Activated CD4-positive, alpha-beta T cell treated with anti-CD3 and anti-CD28 coated beads for 36 hours (primary cell): ENCODE measurements at regions not wholly inside any gene's neighbourhood (a gene's known extent, or its start where the extent isn't known, plus 50 kb on each side); places are given as distances from the start of the nearest gene placed in this dataset.
"Not testable (repeated sequence)": the region's sequence is repeated elsewhere in the genome, so short reads cannot be mapped to it uniquely, and the experiment has no call there.

ENCODE experiments used
- ATAC-seq: fragments of 200-7000 bp; cut with Tn5 transposase; one replicate; pipeline ENCODE4 v1.10.0; 2021; ENCODE audit warnings: mild to moderate bottlenecking, moderate library complexity
- CTCF ChIA-PET: fragments of 350-600 bp; sonication (Branson Sonifier 250); formaldehyde crosslinking; loops from one replicate; lab custom pipeline; 2021; ENCODE audit warnings: antibody characterized with exemption; lab: Charles Lee
- POLR2A ChIA-PET: fragments of 350-600 bp; sonication (Branson Sonifier 250); formaldehyde crosslinking; loops from one replicate; lab custom pipeline; 2021; ENCODE audit warnings: antibody characterized with exemption, inconsistent platforms; lab: Charles Lee
- DNase-seq: peaks from one replicate; pipeline ENCODE4 v3.0.0-alpha.2; 2020
- H3K27ac Mint-ChIP-seq: one replicate; pipeline ENCODE4 v1.8.0; 2021; ENCODE audit warnings: mixed read lengths
- H3K27me3 Mint-ChIP-seq: one replicate; pipeline ENCODE4 v1.8.0; 2021; ENCODE audit warnings: mixed read lengths
- H3K36me3 Mint-ChIP-seq: one replicate; pipeline ENCODE4 v1.8.0; 2021; ENCODE audit warnings: low read depth, mixed read lengths
- H3K4me1 Mint-ChIP-seq: one replicate; pipeline ENCODE4 v1.8.0; 2021; ENCODE audit warnings: mixed read lengths
- H3K4me3 Mint-ChIP-seq: one replicate; pipeline ENCODE4 v1.8.0; 2021; ENCODE audit warnings: mild to moderate bottlenecking, moderate library complexity, mixed read lengths
- H3K9me3 Mint-ChIP-seq: one replicate; pipeline ENCODE4 v1.8.0; 2021; ENCODE audit warnings: low read depth, mixed read lengths
- intact Hi-C, 2 experiments: fragments of 100-400 bp; cut with DNase I in 1 of 2; cut with micrococcal nuclease in 1 of 2; formaldehyde crosslinking; loops; one replicate each; pipeline versions ENCODE4 v1.14.2 to v1.15.1; 2022 to 2024; cut with DNase I, micrococcal nuclease

- POLR2A ChIA-PET, H3K27ac Mint-ChIP-seq: not testable (repeated sequence)
Measured at GRCh38 chr2:122038816-122039215, 283.4 kb downstream of the TSN start.

GRCh38 chr2:122041455-122041854, 286.0 kb downstream of the TSN start:
- intact Hi-C loops: no loop called here
- POLR2A ChIA-PET: no interaction called here
- Mint-ChIP-seq H3K9me3 (no peaks in the 10 kb centered on the region), H3K4me1 (no peaks in the 10 kb centered on the region), H3K27me3 (no peaks in the 10 kb centered on the region), H3K4me3 (no peak overlapping the region), H3K36me3 (no peaks in the 10 kb centered on the region), H3K27ac (no peak overlapping the region)
- ATAC-seq (no peak), DNase-seq (no peak)
- CTCF ChIA-PET: no interaction called here

More at GRCh38 chr2:122038816-122039215, 283.4 kb downstream of the TSN start:
- H3K36me3 Mint-ChIP-seq, H3K9me3 Mint-ChIP-seq, H3K4me3 Mint-ChIP-seq, CTCF ChIA-PET, ATAC-seq, intact Hi-C loops, H3K4me1 Mint-ChIP-seq, H3K27me3 Mint-ChIP-seq, DNase-seq: not testable (repeated sequence)

GRCh38 chr2:122051659-122052058, 296.2 kb downstream of the TSN start:
- H3K4me3 Mint-ChIP-seq, ATAC-seq, intact Hi-C loops, H3K36me3 Mint-ChIP-seq, POLR2A ChIA-PET, H3K9me3 Mint-ChIP-seq, CTCF ChIA-PET, H3K27ac Mint-ChIP-seq, H3K4me1 Mint-ChIP-seq, H3K27me3 Mint-ChIP-seq, DNase-seq: not testable (repeated sequence)

GRCh38 chr2:122055521-122055931, 300.1 kb downstream of the TSN start:
- DNase-seq (no peak), ATAC-seq (no peak)
- H3K36me3 Mint-ChIP-seq: no peaks in the 10 kb centered on the region
- ChIA-PET CTCF (no interaction called here), POLR2A (no interaction called here)
- H3K4me1 Mint-ChIP-seq: no peaks in the 10 kb centered on the region
- no peak overlapping the region for H3K27ac Mint-ChIP-seq
- H3K4me3 Mint-ChIP-seq: no peak overlapping the region
- intact Hi-C loops: no loop called here
- peaks cover 2% of the 10 kb centered on the region for H3K9me3 Mint-ChIP-seq
- H3K27me3 Mint-ChIP-seq: no peaks in the 10 kb centered on the region

- DNase-seq: no peak
- ATAC-seq: no peak
- Mint-ChIP-seq H3K36me3 (no peaks in the 10 kb centered on the region), H3K9me3 (peaks cover 2% of the 10 kb centered on the region), H3K4me1 (no peaks in the 10 kb centered on the region), H3K27me3 (no peaks in the 10 kb centered on the region), H3K4me3 (no peak overlapping the region), H3K27ac (no peak overlapping the region)
- ChIA-PET POLR2A (no interaction called here), CTCF (no interaction called here)
- intact Hi-C loops: no loop called here
Measured at GRCh38 chr2:122056853-122057252, 301.4 kb downstream of the TSN start.

GRCh38 chr2:122061206-122061605, 305.8 kb downstream of the TSN start:
- Mint-ChIP-seq H3K9me3 (no peaks in the 10 kb centered on the region), H3K4me1 (no peaks in the 10 kb centered on the region), H3K36me3 (no peaks in the 10 kb centered on the region), H3K4me3 (no peak overlapping the region), H3K27ac (no peak overlapping the region), H3K27me3 (no peaks in the 10 kb centered on the region)
- ATAC-seq (no peak), DNase-seq (no peak)
- POLR2A ChIA-PET: no interaction called here
- CTCF ChIA-PET: interaction anchor here (0.6 to 0.7 kb wide), 2 partner anchors 13 to 96 kb away, joined by 3 read pairs; no protein-coding TSS in a partner anchor
- intact Hi-C loops: no loop called here

GRCh38 chr2:122061831-122062230, 306.4 kb downstream of the TSN start:
- Mint-ChIP-seq H3K36me3 (no peaks in the 10 kb centered on the region), H3K4me3 (no peak overlapping the region), H3K27me3 (no peaks in the 10 kb centered on the region), H3K27ac (no peak overlapping the region), H3K4me1 (no peaks in the 10 kb centered on the region), H3K9me3 (no peaks in the 10 kb centered on the region)
- no peak for DNase-seq
- CTCF ChIA-PET: interaction anchor here (0.7 kb wide), 1 partner anchor 96 kb away, joined by 3 read pairs; no protein-coding TSS in a partner anchor
- ATAC-seq: no peak
- intact Hi-C loops: no loop called here
- POLR2A ChIA-PET: no interaction called here

- intact Hi-C loops: no loop called here
- no peaks in the 10 kb centered on the region for H3K36me3 Mint-ChIP-seq
- H3K27me3 Mint-ChIP-seq: no peaks in the 10 kb centered on the region
- ATAC-seq (no peak), DNase-seq (no peak)
- CTCF ChIA-PET: no interaction called here
- H3K9me3 Mint-ChIP-seq: no peaks in the 10 kb centered on the region
- no peak overlapping the region for H3K27ac Mint-ChIP-seq
- POLR2A ChIA-PET: no interaction called here
- no peaks in the 10 kb centered on the region for H3K4me1 Mint-ChIP-seq
- no peak overlapping the region for H3K4me3 Mint-ChIP-seq
Measured at GRCh38 chr2:122062506-122062905, 307.1 kb downstream of the TSN start.

GRCh38 chr2:122063716-122064115, 308.3 kb downstream of the TSN start:
- DNase-seq (no peak), ATAC-seq (no peak)
- H3K4me3 Mint-ChIP-seq: no peak overlapping the region
- H3K27ac Mint-ChIP-seq: no peak overlapping the region
- intact Hi-C loops: no loop called here
- H3K36me3 Mint-ChIP-seq: no peaks in the 10 kb centered on the region
- ChIA-PET CTCF (no interaction called here), POLR2A (no interaction called here)
- H3K27me3 Mint-ChIP-seq: no peaks in the 10 kb centered on the region
- H3K9me3 Mint-ChIP-seq: no peaks in the 10 kb centered on the region
- H3K4me1 Mint-ChIP-seq: no peaks in the 10 kb centered on the region

GRCh38 chr2:122070241-122070731, 314.8 kb downstream of the TSN start:
- Mint-ChIP-seq H3K36me3 (no peaks in the 10 kb centered on the region), H3K4me1 (no peaks in the 10 kb centered on the region), H3K9me3 (no peaks in the 10 kb centered on the region), H3K27me3 (no peaks in the 10 kb centered on the region), H3K4me3 (no peak overlapping the region), H3K27ac (no peak overlapping the region)
- ChIA-PET POLR2A (no interaction called here), CTCF (no interaction called here)
- intact Hi-C loops: no loop called here
- ATAC-seq (no peak), DNase-seq (no peak)

- no peaks in the 10 kb centered on the region for H3K9me3 Mint-ChIP-seq
- H3K36me3 Mint-ChIP-seq: no peaks in the 10 kb centered on the region
- no peak overlapping the region for H3K27ac Mint-ChIP-seq
- intact Hi-C loops: no loop called here
- DNase-seq: no peak
- ChIA-PET CTCF (no interaction called here), POLR2A (no interaction called here)
- no peaks in the 10 kb centered on the region for H3K4me1 Mint-ChIP-seq
- no peak overlapping the region for H3K4me3 Mint-ChIP-seq
- no peaks in the 10 kb centered on the region for H3K27me3 Mint-ChIP-seq
- ATAC-seq: no peak
Measured at GRCh38 chr2:122072666-122073065, 317.2 kb downstream of the TSN start.

GRCh38 chr2:122074201-122074600, 318.8 kb downstream of the TSN start:
- Mint-ChIP-seq H3K27ac (no peak overlapping the region), H3K4me3 (no peak overlapping the region), H3K36me3 (no peaks in the 10 kb centered on the region), H3K9me3 (no peaks in the 10 kb centered on the region), H3K4me1 (no peaks in the 10 kb centered on the region), H3K27me3 (no peaks in the 10 kb centered on the region)
- DNase-seq: no peak
- CTCF ChIA-PET: interaction anchor here (1.4 kb wide), 1 partner anchor 13 kb away, joined by 3 read pairs; no protein-coding TSS in a partner anchor
- no peak for ATAC-seq
- intact Hi-C loops: no loop called here
- POLR2A ChIA-PET: no interaction called here
